ENCODE measurements at regions not wholly inside any gene's neighbourhood (a gene's known extent, or its start where the extent isn't known, plus 50 kb on each side); places are given as distances from the start of the nearest gene placed in this dataset.

GRCh38 chr13:47478985-47479384, 522.1 kb downstream of the SUCLA2 start:
- TF ChIP-seq SUZ12 (IDR thresholded peaks at IDR 0.05; ENCODE audit: extremely low read depth, insufficient read depth, insufficient read length): no peak
- TF ChIP-seq ZNF274 (IDR thresholded peaks at IDR 0.05; ENCODE audit: low read depth, low read length): no peak
